ENCODE measurements at regions not wholly inside any gene's neighbourhood (a gene's known extent, or its start where the extent isn't known, plus 50 kb on each side); places are given as distances from the start of the nearest gene placed in this dataset.

DNA sequence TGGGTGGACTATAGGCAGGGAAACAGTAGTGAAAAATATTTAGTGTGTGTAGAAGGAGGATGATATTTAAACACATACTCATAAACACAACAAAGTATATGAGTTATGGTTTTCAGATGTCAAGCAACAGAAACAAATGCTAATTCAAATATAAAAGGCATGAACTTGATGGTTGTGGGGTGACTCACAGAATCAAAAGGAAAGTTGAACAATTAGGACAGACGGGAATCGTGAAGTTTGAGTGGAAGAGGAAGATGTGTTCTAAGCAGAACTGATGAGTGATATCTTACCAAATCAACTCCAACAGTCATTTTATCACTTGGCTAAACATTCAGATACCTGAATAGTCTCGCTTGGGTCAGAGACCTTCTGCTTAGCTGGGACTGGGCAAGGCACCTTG is 53.6 kb upstream of the ITGA6 start:
- Histone ChIP-seq H3K4me1 (ENCODE audit: control insufficient read depth in 1 of 2, insufficient read depth in 2 of 2, low read depth in 1 of 2, low read length in 1 of 2) (peaks cover 0 to 2% of the 10 kb centered on the region in 2 experiments; a peak in 1 of 4 replicates), H3F3A (replicated peaks; ENCODE audit: insufficient read depth) (no peaks in the 10 kb centered on the region), H3K9me3 (no peaks in the 10 kb centered on the region), H4K20me1 (ENCODE audit: insufficient read depth) (no peaks in the 10 kb centered on the region), H3K36me3 (replicated peaks in 1 of 2; ENCODE audit: control insufficient read depth in 1 of 2, insufficient read depth in 2 of 2, low read length in 1 of 2) (no peaks in the 10 kb centered on the region), H3K9me2 (no peaks in the 10 kb centered on the region), H2AFZ (ENCODE audit: low read depth) (no peak overlapping the region), H3K79me2 (ENCODE audit: insufficient read depth) (no peaks in the 10 kb centered on the region), H3K4me3 (ENCODE audit: low read depth in 2 of 2, low read length in 1 of 2) (no peak overlapping the region), H3K4me2 (no peak overlapping the region), H3K27me3 (ENCODE audit: insufficient read depth) (no peaks in the 10 kb centered on the region), H3K27ac (ENCODE audit: low read depth in 2 of 2, low read length in 1 of 2) (no peak overlapping the region), H3K9ac (no peak overlapping the region)
- ChIA-PET POLR2A (no interaction called here), CTCF (interaction anchor here (2.1 kb wide), 1 partner anchor 88 kb away, joined by 6 read pairs; no protein-coding TSS in a partner anchor)
- TF ChIP-seq NFIC (IDR thresholded peaks at IDR 0.05; ENCODE audit: borderline replicate concordance) (no peak), TEAD4 (IDR thresholded peaks at IDR 0.05; ENCODE audit: borderline replicate concordance, insufficient read depth) (no peak), RCOR1 (IDR thresholded peaks at IDR 0.05; ENCODE audit: low read length) (no peak), GABPA (IDR thresholded peaks at IDR 0.05; ENCODE audit: low read depth) (no peak), YY1 (IDR thresholded peaks at IDR 0.05; ENCODE audit: low read depth) (no peak), FOXJ3 (CRISPR knock-in tag; IDR thresholded peaks at IDR 0.05) (no peak), RFX5 (IDR thresholded peaks at IDR 0.05; ENCODE audit: low read length) (no peak), NRF1 (IDR thresholded peaks at IDR 0.05; ENCODE audit: low read depth, low read length) (no peak), TAF1 (IDR thresholded peaks at IDR 0.05; ENCODE audit: borderline replicate concordance, low read depth, low read length) (no peak), MEF2A (IDR thresholded peaks at IDR 0.05; ENCODE audit: borderline replicate concordance, low read depth) (no peak), FOXM1 (IDR thresholded peaks at IDR 0.05; ENCODE audit: low read depth) (no peak), RAD21 (IDR thresholded peaks at IDR 0.05; ENCODE audit: low read length) (no peak), SIN3A (IDR thresholded peaks at IDR 0.05; ENCODE audit: borderline replicate concordance, low read depth, low read length) (no peak), CHD2 (IDR thresholded peaks at IDR 0.05; ENCODE audit: low read length, partially characterized antibody) (no peak), GATA2 (CRISPR knock-in tag; IDR thresholded peaks at IDR 0.05) (no peak)
- TF ChIP-seq, protein P1, sequence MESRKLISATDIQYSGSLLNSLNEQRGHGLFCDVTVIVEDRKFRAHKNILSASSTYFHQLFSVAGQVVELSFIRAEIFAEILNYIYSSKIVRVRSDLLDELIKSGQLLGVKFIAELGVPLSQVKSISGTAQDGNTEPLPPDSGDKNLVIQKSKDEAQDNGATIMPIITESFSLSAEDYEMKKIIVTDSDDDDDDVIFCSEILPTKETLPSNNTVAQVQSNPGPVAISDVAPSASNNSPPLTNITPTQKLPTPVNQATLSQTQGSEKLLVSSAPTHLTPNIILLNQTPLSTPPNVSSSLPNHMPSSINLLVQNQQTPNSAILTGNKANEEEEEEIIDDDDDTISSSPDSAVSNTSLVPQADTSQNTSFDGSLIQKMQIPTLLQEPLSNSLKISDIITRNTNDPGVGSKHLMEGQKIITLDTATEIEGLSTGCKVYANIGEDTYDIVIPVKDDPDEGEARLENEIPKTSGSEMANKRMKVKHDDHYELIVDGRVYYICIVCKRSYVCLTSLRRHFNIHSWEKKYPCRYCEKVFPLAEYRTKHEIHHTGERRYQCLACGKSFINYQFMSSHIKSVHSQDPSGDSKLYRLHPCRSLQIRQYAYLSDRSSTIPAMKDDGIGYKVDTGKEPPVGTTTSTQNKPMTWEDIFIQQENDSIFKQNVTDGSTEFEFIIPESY (IDR thresholded peaks at IDR 0.05; ENCODE audit: borderline replicate concordance, low read depth) = no peak
- TF ChIP-seq, protein P2, sequence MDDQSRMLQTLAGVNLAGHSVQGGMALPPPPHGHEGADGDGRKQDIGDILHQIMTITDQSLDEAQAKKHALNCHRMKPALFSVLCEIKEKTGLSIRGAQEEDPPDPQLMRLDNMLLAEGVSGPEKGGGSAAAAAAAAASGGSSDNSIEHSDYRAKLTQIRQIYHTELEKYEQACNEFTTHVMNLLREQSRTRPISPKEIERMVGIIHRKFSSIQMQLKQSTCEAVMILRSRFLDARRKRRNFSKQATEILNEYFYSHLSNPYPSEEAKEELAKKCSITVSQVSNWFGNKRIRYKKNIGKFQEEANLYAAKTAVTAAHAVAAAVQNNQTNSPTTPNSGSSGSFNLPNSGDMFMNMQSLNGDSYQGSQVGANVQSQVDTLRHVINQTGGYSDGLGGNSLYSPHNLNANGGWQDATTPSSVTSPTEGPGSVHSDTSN (IDR thresholded peaks at IDR 0.05) = no peak
- TF ChIP-seq, protein P3, sequence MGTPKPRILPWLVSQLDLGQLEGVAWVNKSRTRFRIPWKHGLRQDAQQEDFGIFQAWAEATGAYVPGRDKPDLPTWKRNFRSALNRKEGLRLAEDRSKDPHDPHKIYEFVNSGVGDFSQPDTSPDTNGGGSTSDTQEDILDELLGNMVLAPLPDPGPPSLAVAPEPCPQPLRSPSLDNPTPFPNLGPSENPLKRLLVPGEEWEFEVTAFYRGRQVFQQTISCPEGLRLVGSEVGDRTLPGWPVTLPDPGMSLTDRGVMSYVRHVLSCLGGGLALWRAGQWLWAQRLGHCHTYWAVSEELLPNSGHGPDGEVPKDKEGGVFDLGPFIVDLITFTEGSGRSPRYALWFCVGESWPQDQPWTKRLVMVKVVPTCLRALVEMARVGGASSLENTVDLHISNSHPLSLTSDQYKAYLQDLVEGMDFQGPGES (IDR thresholded peaks at IDR 0.05; ENCODE audit: low read depth, low read length) = no peak
- TF ChIP-seq, protein P4, sequence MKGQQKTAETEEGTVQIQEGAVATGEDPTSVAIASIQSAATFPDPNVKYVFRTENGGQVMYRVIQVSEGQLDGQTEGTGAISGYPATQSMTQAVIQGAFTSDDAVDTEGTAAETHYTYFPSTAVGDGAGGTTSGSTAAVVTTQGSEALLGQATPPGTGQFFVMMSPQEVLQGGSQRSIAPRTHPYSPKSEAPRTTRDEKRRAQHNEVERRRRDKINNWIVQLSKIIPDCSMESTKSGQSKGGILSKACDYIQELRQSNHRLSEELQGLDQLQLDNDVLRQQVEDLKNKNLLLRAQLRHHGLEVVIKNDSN (IDR thresholded peaks at IDR 0.05; ENCODE audit: borderline replicate concordance, low read depth) = no peak
- TF ChIP-seq, protein P5, sequence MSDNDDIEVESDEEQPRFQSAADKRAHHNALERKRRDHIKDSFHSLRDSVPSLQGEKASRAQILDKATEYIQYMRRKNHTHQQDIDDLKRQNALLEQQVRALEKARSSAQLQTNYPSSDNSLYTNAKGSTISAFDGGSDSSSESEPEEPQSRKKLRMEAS (IDR thresholded peaks at IDR 0.05; ENCODE audit: low read depth) = no peak
- no peak for DNase-seq
- 88% methylated on average over 3 of the region's 3 CpGs for WGBS (ENCODE audit: low lambda C conversion rate)
